Astrocyte of the cerebellum (primary cell): ENCODE measurements at regions not wholly inside any gene's neighbourhood (a gene's known extent, or its start where the extent isn't known, plus 50 kb on each side); places are given as distances from the start of the nearest gene placed in this dataset.

Experiments
- DNase-seq: peaks from one replicate; pipeline ENCODE4 v3.0.0-alpha.2; 2011; ENCODE audit warnings: low read depth
- H3K4me3 ChIP-seq: 2 replicates; pipeline ENCODE4 v1.5.1; 2011; ENCODE audit warnings: mild to moderate bottlenecking, low read depth, low read length, moderate library complexity
- CTCF ChIP-seq: IDR thresholded peaks from 2 replicates; pipeline ENCODE4 v1.5.1; 2012; ENCODE audit warnings: low read length, low read depth, moderate library complexity, mild to moderate bottlenecking; ENCODE audit errors: missing control alignments
- in situ Hi-C: cut with HindIII; loops from 2 replicates; pipeline ENCODE4 v1.10.0; 2017; ENCODE audit warnings: low sequenced_read_pairs

DNA sequence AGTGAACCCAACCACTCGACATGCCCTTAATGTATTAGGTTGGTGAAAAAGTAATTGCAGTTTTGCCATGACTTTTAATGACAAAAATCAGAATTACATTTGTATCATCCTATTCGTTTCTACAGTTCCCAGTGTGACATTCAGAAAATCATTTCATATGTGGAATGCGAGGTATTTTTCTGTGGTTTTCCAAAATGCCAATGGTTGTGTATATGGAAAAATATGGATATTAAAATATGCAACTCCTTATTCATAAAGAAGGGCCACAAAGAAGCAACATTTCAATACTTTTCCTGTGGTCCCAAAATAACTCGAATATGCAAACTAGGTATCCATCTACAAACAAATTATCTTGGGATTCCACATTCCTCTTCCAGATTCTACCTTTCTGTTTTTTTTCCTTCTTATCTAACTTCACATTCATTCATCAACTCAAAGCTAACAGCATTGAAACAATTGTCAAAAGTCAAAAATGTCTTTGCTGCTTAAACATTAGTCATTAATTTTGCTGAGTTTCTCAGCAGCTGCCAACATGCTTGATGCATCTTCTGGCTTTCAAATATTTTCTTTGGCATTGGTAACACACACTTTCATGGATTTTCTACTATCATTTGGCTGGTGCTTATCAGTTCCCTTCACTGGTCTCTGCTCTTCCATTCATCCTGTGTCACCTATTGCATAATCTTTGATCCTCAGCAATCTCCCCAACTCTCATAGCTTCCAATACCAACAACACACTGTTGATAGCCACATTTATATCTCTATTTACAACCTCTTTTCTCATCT is 1445.4 kb downstream of the EFNB2 start:
- TF ChIP-seq CTCF: no peak
- in situ Hi-C loops: no loop called here
- H3K4me3 ChIP-seq: no peak overlapping the region
- no peak for DNase-seq

DNA sequence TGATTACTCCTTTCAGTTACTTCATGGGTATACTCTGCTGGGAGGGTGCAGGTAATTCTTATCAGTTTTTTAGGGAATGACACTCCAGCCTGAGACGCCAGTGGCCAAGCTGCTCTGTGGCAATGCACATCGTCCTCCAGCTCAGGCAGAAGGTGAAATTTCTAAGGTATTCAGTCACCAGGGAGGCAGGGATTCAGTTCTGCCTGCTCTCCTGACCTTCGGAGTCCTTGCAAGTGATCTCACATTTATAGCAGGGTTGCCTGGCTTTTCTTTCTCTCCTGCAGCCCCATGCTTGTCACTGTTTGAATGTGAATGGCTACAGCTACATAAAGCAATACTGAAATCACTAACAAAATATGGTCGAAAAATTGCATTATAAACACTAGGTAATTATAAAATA is 1447.5 kb downstream of the EFNB2 start:
- no peak for DNase-seq
- no peak for TF ChIP-seq CTCF
- in situ Hi-C loops: no loop called here
- H3K4me3 ChIP-seq: no peak overlapping the region

DNA sequence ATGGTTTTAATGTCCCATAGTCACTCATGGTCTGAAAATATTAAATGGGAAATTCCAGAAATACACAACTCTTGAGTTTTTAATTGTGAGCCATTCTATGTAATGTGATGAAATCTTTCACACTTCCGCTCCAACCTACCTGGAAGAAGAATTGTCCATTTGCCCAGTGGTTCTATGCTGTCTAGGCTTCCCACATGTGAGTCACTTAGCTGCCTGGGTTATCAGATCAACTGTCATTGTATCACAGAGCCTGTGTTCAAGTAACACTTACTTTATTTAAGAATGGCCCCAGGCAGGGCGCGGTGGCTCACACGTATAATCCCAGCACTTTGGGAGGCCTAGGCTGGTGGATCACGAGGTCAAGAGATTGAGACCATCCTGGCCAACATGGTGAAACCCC is 1450.5 kb downstream of the EFNB2 start:
- DNase-seq: no peak
- no peak overlapping the region for H3K4me3 ChIP-seq
- in situ Hi-C loops: no loop called here
- TF ChIP-seq CTCF: no peak

DNA sequence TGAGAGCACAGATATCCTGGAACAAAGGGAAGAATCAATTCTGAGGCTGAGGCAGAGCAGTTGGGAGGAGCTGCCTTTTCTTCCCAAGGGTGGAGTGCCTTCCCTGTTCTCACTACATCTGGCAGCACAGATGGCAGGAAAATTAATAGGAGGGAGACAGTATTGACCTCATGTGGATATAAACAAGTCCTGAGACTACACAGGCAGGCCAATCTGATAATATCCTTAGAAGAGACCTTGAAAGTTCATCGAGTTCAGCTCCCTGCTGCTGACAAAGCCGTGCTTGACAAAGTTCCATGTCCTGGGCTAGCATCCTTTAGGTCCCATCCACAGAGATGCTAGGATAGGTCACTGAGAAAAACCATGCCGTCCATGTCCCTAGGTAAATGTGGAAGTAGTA is 1451.5 kb downstream of the EFNB2 start:
- TF ChIP-seq CTCF: no peak
- no peak for DNase-seq
- no peak overlapping the region for H3K4me3 ChIP-seq
- in situ Hi-C loops: no loop called here

DNA sequence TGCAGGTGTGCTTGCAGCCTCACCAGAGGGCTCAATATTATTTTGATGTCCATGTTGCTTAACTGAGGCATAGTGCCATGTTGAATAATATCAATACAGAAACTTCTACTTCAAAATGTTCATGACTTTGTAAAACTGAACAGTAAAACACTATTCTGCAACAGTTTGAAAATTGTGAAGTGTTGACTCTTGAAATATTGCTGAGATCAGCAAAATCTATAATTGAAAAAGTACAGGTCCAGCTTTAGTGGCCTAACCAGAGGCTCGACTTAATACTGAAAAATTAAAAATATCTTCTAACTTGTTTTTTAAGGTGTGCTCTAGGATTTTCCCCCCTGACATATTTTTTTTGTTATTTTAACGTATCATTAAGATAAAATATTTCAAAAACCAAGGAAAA is 1460.7 kb downstream of the EFNB2 start:
- DNase-seq: no peak
- in situ Hi-C loops: no loop called here
- H3K4me3 ChIP-seq: no peak overlapping the region
- TF ChIP-seq CTCF: no peak

GRCh38 chr13:105073041-105073440 is 1462.4 kb downstream of the EFNB2 start:
- in situ Hi-C loops: no loop called here
- no peak overlapping the region for H3K4me3 ChIP-seq
- TF ChIP-seq CTCF: no peak
- DNase-seq: no peak
